Natural killer cell (primary cell): ENCODE measurements at regions not wholly inside any gene's neighbourhood (a gene's known extent, or its start where the extent isn't known, plus 50 kb on each side); places are given as distances from the start of the nearest gene placed in this dataset.

Experiments
- ATAC-seq, 3 donors: fragments of 150-1000 bp in 2 of 3; fragments of 200-7000 bp in 1 of 3; cut with Tn5 transposase; 1 replicate in 1 of 3; 2 replicates in 2 of 3; pipeline ENCODE4 v1.10.0; 2021; ENCODE audit warnings: mild to moderate bottlenecking in 2 of 3, moderate library complexity in 2 of 3
- DNase-seq, 2 donors: peaks; one replicate each; pipeline versions ENCODE4 v3.0.0 to v3.0.0-alpha.2; 2013 to 2021; ENCODE audit warnings: mixed read lengths in 1 of 2
- H3K27ac ChIP-seq: one replicate; pipeline ENCODE4 v1.5.1; 2013; ENCODE audit warnings: mild to moderate bottlenecking, low read length
- H3K27me3 ChIP-seq: one replicate; pipeline ENCODE4 v1.6.1; 2013; ENCODE audit warnings: low read length; ENCODE audit not compliant: control insufficient read depth, insufficient read depth
- H3K36me3 ChIP-seq: one replicate; pipeline ENCODE4 v1.6.1; 2013; ENCODE audit warnings: low read length; ENCODE audit not compliant: control insufficient read depth, insufficient read depth
- H3K4me1 ChIP-seq: one replicate; pipeline ENCODE4 v1.6.1; 2013; ENCODE audit warnings: low read length; ENCODE audit not compliant: control insufficient read depth, insufficient read depth
- H3K4me3 ChIP-seq: one replicate; pipeline ENCODE4 v1.5.1; 2013; ENCODE audit warnings: low read length
- H3K9me3 ChIP-seq: one replicate; pipeline ENCODE4 v1.6.1; 2013; ENCODE audit warnings: low read length; ENCODE audit not compliant: control insufficient read depth, insufficient read depth
- H3K27ac Mint-ChIP-seq, 2 donors: one replicate each; pipeline ENCODE4 v1.8.0; 2022; ENCODE audit warnings: mild to moderate bottlenecking in 2 of 2, mixed read lengths in 2 of 2, moderate library complexity in 1 of 2
- H3K27me3 Mint-ChIP-seq, 2 donors: one replicate each; pipeline ENCODE4 v1.8.0; 2022; ENCODE audit warnings: low read depth in 2 of 2, mixed read lengths in 2 of 2
- H3K36me3 Mint-ChIP-seq: one replicate; pipeline ENCODE4 v1.8.0; 2022; ENCODE audit warnings: mixed read lengths
- H3K4me1 Mint-ChIP-seq, 2 donors: one replicate each; pipeline ENCODE4 v1.8.0; 2022; ENCODE audit warnings: mixed read lengths in 2 of 2
- H3K4me3 Mint-ChIP-seq: one replicate; pipeline ENCODE4 v1.8.0; 2022; ENCODE audit warnings: mild to moderate bottlenecking, moderate library complexity, mixed read lengths
- H3K9me3 Mint-ChIP-seq, 2 donors: one replicate each; pipeline ENCODE4 v1.8.0; 2022; ENCODE audit warnings: mixed read lengths in 2 of 2
- WGBS: methylation state at CpG from one replicate; pipeline ENCODE4 v1.1.7; 2013; ENCODE audit warnings: missing lambda C conversion rate; ENCODE audit not compliant: insufficient coverage; 5-methylcytosine and 5-hydroxymethylcytosine counted together
- intact Hi-C: fragments of 100-400 bp; cut with micrococcal nuclease; formaldehyde crosslinking; loops from one replicate; pipeline ENCODE4 v1.14.2; 2022
- TF ChIP-seq, protein P1 (sequence below): fragments of 200-600 bp; IDR thresholded peaks from one replicate; pipeline ENCODE4 v1.8.0; 2022; ENCODE audit warnings: antibody characterized with exemption

DNA sequence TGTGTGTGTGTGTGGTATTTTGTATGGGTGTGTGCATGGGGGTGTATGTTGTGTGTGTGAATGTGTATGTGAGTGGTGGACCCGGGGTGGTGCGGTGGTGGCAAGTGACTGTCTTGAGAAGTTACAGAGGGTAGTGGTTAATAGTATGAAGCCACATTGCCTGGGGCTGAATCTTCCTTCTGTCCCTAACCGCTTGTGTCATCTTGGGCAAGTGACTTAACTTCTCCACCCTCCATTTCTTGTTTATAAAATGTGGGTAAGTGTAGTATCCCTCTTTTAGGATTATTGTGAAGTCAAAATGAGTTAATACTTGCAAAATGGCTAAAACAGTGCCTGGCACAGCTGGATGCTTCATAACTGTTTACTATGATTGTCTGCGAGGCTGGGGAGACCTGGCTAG is 63.5 kb downstream of the MYCN start:
- Histone ChIP-seq H3K27me3 (no peaks in the 10 kb centered on the region), H3K36me3 (no peaks in the 10 kb centered on the region), H3K4me3 (no peak overlapping the region), H3K27ac (no peak overlapping the region), H3K4me1 (peaks cover 4% of the 10 kb centered on the region), H3K9me3 (no peaks in the 10 kb centered on the region)
- DNase-seq (no peak), ATAC-seq (no peak)
- 56% methylated on average over 3 of the region's 4 CpGs for WGBS
- Mint-ChIP-seq H3K27ac (no peak overlapping the region), H3K9me3 (no peaks in the 10 kb centered on the region), H3K27me3 (peaks cover 0 to 12% of the 10 kb centered on the region in 2 donors), H3K4me1 (no peaks in the 10 kb centered on the region), H3K4me3 (no peak overlapping the region), H3K36me3 (no peaks in the 10 kb centered on the region)
- TF ChIP-seq, protein P1, sequence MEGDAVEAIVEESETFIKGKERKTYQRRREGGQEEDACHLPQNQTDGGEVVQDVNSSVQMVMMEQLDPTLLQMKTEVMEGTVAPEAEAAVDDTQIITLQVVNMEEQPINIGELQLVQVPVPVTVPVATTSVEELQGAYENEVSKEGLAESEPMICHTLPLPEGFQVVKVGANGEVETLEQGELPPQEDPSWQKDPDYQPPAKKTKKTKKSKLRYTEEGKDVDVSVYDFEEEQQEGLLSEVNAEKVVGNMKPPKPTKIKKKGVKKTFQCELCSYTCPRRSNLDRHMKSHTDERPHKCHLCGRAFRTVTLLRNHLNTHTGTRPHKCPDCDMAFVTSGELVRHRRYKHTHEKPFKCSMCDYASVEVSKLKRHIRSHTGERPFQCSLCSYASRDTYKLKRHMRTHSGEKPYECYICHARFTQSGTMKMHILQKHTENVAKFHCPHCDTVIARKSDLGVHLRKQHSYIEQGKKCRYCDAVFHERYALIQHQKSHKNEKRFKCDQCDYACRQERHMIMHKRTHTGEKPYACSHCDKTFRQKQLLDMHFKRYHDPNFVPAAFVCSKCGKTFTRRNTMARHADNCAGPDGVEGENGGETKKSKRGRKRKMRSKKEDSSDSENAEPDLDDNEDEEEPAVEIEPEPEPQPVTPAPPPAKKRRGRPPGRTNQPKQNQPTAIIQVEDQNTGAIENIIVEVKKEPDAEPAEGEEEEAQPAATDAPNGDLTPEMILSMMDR: no peak
- intact Hi-C loops: no loop called here

- Mint-ChIP-seq H3K27ac (no peak overlapping the region), H3K4me1 (no peaks in the 10 kb centered on the region), H3K9me3 (no peaks in the 10 kb centered on the region), H3K36me3 (no peaks in the 10 kb centered on the region), H3K27me3 (peaks cover 0 to 12% of the 10 kb centered on the region in 2 donors), H3K4me3 (no peak overlapping the region)
- no peak overlapping the region for H3K27ac ChIP-seq
- DNase-seq: no peak
- H3K9me3 ChIP-seq: no peaks in the 10 kb centered on the region
- WGBS: 81% methylated on average over 12 of the region's 12 CpGs
- H3K4me1 ChIP-seq: peaks cover 4% of the 10 kb centered on the region
- no peak for ATAC-seq
- TF ChIP-seq, protein P1: no peak
- intact Hi-C loops: no loop called here
- H3K27me3 ChIP-seq: no peaks in the 10 kb centered on the region
- H3K36me3 ChIP-seq: no peaks in the 10 kb centered on the region
- H3K4me3 ChIP-seq: no peak overlapping the region
These were observed 62.8 kb downstream of the MYCN start for GRCh38 chr2:16003152-16003551.

DNA sequence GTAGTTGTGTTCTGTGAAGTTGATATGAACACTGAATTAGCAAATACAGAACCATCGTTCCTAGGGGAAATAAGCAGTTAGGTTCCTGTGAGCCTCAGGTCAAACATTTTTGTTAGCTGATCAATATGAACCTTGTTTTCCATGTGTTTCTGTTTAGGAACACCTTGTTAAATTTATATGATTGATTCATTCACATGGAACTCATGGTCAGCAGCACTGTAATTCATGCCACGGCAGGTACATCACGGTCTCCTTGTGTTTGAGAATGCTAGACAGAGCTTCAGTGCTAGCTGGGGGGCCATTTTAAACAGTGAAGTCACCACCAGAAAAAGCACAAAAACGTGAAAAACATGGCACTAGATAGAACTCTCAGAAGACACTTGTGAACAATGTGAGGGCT is 62.2 kb downstream of the MYCN start:
- Mint-ChIP-seq H3K9me3 (no peaks in the 10 kb centered on the region), H3K4me3 (no peak overlapping the region), H3K4me1 (no peaks in the 10 kb centered on the region), H3K27ac (no peak overlapping the region), H3K27me3 (peaks cover 0 to 12% of the 10 kb centered on the region in 2 donors), H3K36me3 (no peaks in the 10 kb centered on the region)
- ATAC-seq (no peak), DNase-seq (no peak)
- intact Hi-C loops: no loop called here
- H3K27me3 ChIP-seq: no peaks in the 10 kb centered on the region
- TF ChIP-seq, protein P1: no peak
- WGBS: 91% methylated on average over 4 of the region's 4 CpGs
- H3K4me3 ChIP-seq: no peak overlapping the region
- no peaks in the 10 kb centered on the region for H3K9me3 ChIP-seq
- H3K27ac ChIP-seq: no peak overlapping the region
- H3K4me1 ChIP-seq: peaks cover 4% of the 10 kb centered on the region
- H3K36me3 ChIP-seq: no peaks in the 10 kb centered on the region

DNA sequence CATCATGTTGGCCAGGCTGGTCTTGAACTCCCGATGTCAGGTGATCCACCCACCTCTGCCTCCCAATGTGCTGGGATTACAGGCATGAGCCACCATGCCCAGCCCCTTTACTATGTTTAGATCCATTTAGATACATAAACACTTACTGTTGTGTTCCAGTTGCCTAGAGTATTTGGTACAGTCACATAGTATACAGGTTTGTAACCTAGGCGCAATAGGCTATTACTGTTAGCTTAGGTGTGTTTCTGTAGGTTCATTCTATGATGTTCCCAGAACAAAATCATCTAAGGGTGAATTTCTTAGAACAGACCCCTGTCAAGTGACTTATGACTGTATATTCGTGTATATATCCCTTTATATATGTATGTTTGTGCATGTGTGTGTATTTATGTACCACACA is 61.8 kb downstream of the MYCN start:
- Histone ChIP-seq H3K27me3 (no peaks in the 10 kb centered on the region), H3K9me3 (no peaks in the 10 kb centered on the region), H3K36me3 (no peaks in the 10 kb centered on the region), H3K4me3 (no peak overlapping the region), H3K27ac (no peak overlapping the region), H3K4me1 (peaks cover 4% of the 10 kb centered on the region)
- Mint-ChIP-seq H3K9me3 (no peaks in the 10 kb centered on the region), H3K36me3 (no peaks in the 10 kb centered on the region), H3K4me1 (no peaks in the 10 kb centered on the region), H3K27ac (no peak overlapping the region), H3K27me3 (peaks cover 0 to 12% of the 10 kb centered on the region in 2 donors), H3K4me3 (no peak overlapping the region)
- WGBS: 90% methylated on average over 2 of the region's 3 CpGs
- ATAC-seq (no peak), DNase-seq (no peak)
- TF ChIP-seq, protein P1: no peak
- intact Hi-C loops: no loop called here
